NCI-H1105 treated with DMSO at 0.1 percent for 48 hours (cell line): ENCODE measurements at regions not wholly inside any gene's neighbourhood (a gene's known extent, or its start where the extent isn't known, plus 50 kb on each side); places are given as distances from the start of the nearest gene placed in this dataset.

Experiments
- DNase-seq: peaks from one replicate; lab custom pipeline; 2025; lab: John Stamatoyannopoulos, UW

- DNase-seq: peak; percentile 24
These were observed 860.3 kb upstream of the SEMA6D start for GRCh38 chr15:46856839-46857502.

- no peak for DNase-seq
These were observed 859.2 kb upstream of the SEMA6D start for GRCh38 chr15:46858150-46858549.

GRCh38 chr15:46861796-46862195 lies 855.5 kb upstream of the SEMA6D start:
- no peak for DNase-seq

DNA sequence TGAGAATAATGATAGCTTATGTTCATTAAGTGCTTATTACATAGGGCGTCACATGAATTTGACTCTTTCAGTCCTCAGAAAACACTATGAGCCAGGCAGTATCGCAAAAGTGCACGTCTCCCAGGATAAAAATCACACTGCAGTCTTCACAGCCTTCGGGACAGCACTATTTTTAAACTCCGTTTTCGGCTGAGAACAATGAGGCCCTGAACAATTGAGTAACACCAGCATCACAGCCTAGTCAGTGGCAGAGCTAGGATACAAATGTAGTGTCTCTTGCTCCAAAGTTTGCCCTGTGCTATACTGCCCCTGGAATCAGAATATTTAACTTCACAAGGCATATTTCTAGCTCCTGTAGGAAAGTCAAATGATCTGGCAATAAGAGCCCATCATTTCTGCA lies 852.1 kb upstream of the SEMA6D start:
- DNase-seq: no peak

- no peak for DNase-seq
These were observed 844.9 kb upstream of the SEMA6D start for GRCh38 chr15:46872286-46872980.

GRCh38 chr15:46872981-46873330 lies 844.3 kb upstream of the SEMA6D start:
- DNase-seq: no peak

DNA sequence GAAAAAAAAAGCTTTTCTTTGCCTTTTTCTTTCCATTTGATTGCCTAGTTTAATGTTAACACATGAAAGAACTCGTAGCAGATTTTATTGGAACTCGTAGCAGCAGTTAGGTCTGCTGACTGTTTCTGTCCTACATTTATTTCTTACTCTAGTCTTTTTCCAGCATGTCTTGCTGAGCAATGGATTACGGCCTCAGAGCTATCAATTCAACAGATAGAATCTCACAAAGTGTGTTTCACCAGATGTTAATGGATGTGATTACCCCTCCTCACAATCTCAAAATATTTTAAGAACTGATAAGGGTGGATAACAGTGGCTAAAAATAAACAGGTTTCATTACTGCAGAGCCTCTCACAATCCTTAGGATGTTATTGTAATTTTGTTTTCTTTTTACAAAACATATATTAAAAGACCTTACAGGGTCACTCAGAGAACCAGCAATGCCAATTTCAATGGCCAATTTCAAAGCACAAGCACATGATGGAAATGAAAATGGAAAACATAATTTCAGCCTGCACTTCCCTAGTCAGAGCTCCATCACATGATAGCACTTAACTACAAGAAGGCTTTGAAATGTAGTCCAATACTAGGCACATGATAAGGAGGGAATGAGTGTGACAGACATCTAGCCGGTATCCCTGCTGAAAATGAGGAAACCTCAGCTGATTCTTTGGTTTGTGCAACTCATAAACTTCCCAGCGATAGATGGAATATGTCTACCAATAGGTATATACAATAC lies 838.1 kb upstream of the SEMA6D start:
- DNase-seq: no peak

GRCh38 chr15:46880791-46881190 lies 836.5 kb upstream of the SEMA6D start:
- no peak for DNase-seq

DNA sequence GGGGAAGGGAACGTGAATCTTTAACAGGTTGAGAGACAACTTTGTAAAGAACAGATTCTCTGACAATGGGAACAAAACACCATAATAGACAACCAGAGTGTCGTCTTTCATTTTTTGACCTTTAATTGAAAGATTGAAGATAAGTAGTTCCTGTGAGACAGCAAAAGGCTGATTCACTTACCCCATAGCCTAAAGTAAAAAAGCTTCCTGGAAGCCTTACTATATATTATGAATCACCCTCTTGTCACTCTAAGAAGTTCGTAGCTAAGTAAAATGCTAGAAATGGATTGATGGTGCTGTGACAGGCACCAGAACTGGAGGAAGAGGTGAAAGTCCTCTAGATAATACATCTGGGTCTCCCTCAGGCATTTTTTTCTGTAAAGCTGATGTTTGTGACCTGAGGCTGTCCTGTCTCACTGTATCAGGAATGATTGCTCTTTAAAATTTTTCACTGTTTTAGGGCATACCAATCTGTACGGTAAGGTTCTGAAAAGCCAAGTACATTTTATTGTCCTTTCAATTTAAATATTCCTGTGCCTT lies 824.6 kb upstream of the SEMA6D start:
- no peak for DNase-seq

GRCh38 chr15:46894644-46895043 lies 822.7 kb upstream of the SEMA6D start:
- no peak for DNase-seq

DNA sequence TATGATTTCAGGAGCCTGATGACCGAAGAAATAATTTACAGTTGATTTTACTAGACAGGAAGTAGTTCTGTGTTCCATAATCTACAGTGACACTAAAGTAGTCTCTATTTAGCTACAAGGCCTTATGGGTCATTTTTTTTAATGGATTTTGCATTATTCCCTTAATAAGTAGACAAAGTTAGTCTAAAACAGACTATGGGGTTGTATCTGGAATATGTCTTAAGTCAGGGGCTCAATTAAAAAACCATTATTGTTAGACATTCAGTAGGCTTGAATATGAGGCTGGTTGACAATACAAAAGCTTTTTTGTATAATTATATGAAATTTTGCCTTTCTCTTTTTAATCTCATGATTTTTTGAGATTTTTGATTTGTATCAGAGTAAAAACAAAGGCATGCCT lies 820.0 kb upstream of the SEMA6D start:
- no peak for DNase-seq

GRCh38 chr15:46901001-46901400 lies 816.3 kb upstream of the SEMA6D start:
- DNase-seq: no peak

DNA sequence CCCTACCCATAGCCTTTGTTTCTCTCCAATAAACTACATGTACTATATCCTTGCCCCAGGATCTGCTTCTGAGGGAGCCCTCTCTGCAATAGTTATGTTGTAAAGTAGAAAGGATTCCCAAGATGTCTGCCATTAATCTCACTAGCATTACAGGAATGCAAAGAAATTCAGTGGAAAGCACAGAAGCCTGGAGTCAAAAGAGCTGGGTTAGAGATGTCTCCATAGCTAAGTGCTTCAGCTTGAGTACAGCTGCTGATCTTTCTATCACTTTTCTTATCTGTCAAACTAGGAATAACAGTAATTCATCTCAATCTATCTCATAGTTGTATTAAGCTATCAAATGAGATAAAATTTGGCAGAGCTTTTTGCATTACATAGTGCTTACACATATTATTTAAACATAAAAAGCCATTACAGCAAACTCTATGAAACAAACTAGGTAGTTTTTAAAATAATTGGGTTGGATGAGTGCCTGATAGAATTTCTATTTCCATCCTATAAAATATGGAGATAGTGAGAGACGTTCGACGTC lies 799.5 kb upstream of the SEMA6D start:
- DNase-seq: no peak

GRCh38 chr15:46918462-46919140 lies 798.7 kb upstream of the SEMA6D start:
- DNase-seq: no peak

GRCh38 chr15:46921891-46922290 lies 795.4 kb upstream of the SEMA6D start:
- no peak for DNase-seq

DNA sequence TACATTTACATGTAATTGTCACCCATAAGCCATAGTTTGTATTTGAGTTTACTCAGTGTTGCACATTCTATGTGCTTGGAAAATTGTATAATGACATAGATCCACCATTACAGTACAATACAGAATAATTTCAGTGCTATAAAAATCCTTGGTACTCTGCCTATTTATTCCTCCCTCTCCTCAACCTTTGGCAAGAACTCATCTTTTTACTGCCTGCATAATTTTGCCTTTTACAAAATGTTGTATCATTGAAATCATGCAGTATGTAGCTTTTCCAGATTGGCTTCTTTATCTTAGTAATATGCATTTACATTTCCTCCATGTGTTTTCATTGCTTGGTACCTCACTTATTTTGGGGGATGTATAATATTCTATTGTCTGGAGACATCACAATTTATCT lies 786.9 kb upstream of the SEMA6D start:
- no peak for DNase-seq

GRCh38 chr15:46933332-46933731 lies 784.0 kb upstream of the SEMA6D start:
- DNase-seq: no peak

DNA sequence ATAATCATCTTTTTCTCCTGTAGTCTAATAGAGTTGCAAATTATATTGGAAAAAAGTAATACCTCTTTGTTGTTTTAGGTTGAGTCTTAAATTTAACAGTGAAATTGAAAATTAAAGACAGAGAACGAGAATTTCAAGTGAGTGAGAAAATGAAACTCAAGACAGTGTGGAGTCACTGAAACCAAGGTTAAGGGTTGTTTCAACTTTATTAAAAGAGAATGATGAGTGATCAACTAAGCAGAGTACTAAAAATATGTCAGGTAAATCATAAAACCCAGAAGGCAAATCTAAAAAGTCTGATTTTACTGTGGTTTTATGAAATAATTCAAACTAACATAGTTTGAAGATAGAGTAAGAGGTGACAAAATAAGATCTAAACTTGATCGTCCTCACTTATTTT lies 782.5 kb upstream of the SEMA6D start:
- DNase-seq: no peak

- DNase-seq: no peak
These were observed 779.1 kb upstream of the SEMA6D start for GRCh38 chr15:46938169-46938568.

GRCh38 chr15:46941241-46941640 lies 776.1 kb upstream of the SEMA6D start:
- DNase-seq: no peak

- DNase-seq: no peak
These were observed 770.4 kb upstream of the SEMA6D start for GRCh38 chr15:46946953-46947352.

- DNase-seq: no peak
These were observed 761.7 kb upstream of the SEMA6D start for GRCh38 chr15:46955576-46955975.
